GM21723 (cell line): ENCODE measurements at regions not wholly inside any gene's neighbourhood (a gene's known extent, or its start where the extent isn't known, plus 50 kb on each side); places are given as distances from the start of the nearest gene placed in this dataset.

ENCODE experiments used
- ATAC-seq: cut with Tn5 transposase; IDR thresholded peaks from one replicate; pipeline ENCODE4 v1.9.1; 2021; ENCODE audit warnings: mild to moderate bottlenecking, moderate library complexity; ENCODE audit not compliant: unreplicated experiment

- no peak for ATAC-seq
Measured at GRCh38 chr5:128591598-128592455, 53.8 kb upstream of the FBN2 start.

DNA sequence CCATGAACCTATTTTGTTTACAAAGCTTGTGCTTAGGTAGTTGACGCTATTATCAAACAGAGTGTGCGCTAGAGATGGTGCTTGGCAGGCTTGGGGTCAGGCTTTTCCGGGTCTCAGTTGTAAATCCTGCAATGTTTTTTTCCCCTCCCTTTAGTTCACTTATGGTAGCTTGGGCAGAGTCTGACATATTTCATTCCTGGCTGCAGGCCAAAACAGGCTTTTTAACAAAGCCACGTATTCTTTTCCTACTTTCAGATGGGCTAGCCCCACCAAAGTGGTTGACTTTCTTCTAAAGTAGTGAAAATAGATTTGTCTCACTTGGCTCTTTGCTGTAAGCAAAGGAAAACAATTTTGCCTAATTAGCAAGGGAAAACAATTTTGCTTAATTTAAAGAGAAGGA is 58.0 kb upstream of the FBN2 start:
- no peak for ATAC-seq

- ATAC-seq, result no peak
Measured at GRCh38 chr5:128597156-128597555, 59.1 kb upstream of the FBN2 start.

DNA sequence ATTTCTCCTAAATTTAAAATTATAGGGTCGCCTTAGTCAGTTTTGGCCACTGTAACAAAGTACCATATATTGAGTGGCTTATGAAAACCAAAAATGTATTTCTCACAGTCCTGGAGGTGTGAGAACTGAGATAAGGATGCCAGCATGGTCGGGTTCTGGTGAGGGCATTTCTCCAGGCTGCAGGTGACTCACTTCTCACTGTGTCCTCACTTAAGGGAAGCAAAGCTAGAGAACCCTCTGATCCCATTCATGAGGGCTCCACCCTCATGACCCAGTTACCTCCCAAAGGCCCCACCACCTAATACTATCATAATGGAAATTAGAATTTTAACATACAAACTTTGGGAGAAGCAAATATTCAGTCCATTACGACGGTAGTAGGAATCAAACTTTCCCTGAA is 75.1 kb upstream of the FBN2 start:
- ATAC-seq, result no peak

GRCh38 chr5:128613766-128614165 is 75.7 kb upstream of the FBN2 start:
- no peak for ATAC-seq

- ATAC-seq, result no peak
Measured at GRCh38 chr5:128615578-128615977, 77.5 kb upstream of the FBN2 start.

- ATAC-seq, result no peak
Measured at GRCh38 chr5:128626536-128627090, 88.6 kb upstream of the FBN2 start.

- ATAC-seq, result no peak
Measured at GRCh38 chr5:128627939-128628338, 89.9 kb upstream of the FBN2 start.

- no peak for ATAC-seq
Measured at GRCh38 chr5:128629157-128629556, 91.1 kb upstream of the FBN2 start.

GRCh38 chr5:128630121-128630520 is 92.1 kb upstream of the FBN2 start:
- ATAC-seq, result no peak

- ATAC-seq, result no peak
Measured at GRCh38 chr5:128631771-128632170, 93.7 kb upstream of the FBN2 start.

GRCh38 chr5:128632264-128632663 is 94.2 kb upstream of the FBN2 start:
- no peak for ATAC-seq

GRCh38 chr5:128633901-128634300 is 95.9 kb upstream of the FBN2 start:
- no peak for ATAC-seq

DNA sequence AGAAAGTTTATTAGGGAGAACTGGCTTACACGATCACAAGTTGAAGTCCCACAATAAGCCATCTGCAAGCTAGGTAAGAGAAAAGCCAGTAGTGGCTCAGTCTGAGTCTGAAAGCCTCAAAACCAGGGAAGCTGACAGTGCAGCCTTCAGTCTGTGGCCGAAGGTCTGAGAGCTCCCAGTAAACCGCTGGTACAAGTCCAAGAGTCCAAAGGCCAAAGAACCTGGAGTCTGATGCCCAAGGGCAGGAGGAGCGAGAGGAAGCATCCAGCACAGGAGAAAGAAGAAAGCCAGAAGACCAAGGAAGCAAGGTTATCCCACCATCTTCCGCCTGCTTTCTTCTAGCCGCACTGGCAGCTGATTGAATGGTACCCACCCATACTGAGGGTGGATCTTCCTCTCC is 97.3 kb upstream of the FBN2 start:
- no peak for ATAC-seq

GRCh38 chr5:128636361-128636760 is 98.3 kb upstream of the FBN2 start:
- ATAC-seq, result no peak

DNA sequence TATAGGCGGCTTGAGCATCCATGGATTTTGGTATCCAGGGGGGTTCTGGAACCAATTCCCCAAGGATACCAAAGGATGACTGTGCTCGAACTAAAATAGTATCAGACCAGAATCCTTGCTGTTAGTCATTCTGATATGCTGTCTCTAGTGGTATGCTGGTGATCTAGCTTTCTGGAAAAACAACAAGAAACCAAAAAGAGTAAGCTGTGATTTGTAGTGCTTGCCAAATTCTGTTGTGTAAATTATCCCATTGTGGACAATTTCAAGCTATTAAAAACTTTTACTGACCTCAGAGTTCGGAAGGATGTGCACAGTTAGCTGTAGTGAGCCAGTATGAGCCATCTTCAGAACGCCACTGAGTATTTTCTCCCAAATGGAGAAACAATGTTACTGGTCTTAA is 99.0 kb upstream of the FBN2 start:
- ATAC-seq, result no peak

DNA sequence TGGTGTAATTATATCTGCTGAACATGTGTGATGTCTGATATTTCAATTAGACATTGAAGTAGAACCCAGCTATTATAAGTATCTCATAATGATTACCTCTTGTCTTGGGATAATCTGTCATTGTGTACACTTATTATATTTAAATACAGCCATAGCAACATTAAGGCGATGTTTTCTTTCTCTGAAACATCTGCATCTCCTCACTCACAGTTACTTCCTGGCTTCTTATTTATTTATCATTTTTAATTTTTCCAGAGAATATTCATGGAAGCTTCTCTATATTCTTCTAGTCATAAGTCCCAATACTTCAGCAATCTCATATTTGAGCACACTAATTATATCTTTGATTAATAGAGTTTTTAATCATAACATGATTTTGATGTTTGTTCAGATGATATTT is 103.8 kb upstream of the FBN2 start:
- ATAC-seq, result no peak

DNA sequence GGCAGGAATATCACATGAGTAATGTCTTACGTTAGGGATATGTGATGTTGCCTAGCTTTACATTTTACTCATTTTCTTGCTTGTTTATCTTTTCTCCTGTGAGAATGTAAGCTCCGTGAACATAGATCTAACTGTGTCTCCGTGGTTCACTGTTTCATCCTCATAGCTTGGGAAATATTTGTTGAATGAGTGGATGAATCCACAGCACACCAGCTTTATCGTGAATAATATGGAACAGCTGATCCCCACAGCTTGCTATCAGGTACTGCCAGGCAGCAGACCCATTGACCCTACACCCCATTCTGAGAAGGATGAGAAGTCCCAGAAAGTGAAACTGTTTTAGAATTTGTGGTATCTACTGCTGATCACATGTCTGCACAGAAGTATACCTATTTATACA is 106.8 kb upstream of the FBN2 start:
- no peak for ATAC-seq

- no peak for ATAC-seq
Measured at GRCh38 chr5:128645581-128645980, 107.5 kb upstream of the FBN2 start.

DNA sequence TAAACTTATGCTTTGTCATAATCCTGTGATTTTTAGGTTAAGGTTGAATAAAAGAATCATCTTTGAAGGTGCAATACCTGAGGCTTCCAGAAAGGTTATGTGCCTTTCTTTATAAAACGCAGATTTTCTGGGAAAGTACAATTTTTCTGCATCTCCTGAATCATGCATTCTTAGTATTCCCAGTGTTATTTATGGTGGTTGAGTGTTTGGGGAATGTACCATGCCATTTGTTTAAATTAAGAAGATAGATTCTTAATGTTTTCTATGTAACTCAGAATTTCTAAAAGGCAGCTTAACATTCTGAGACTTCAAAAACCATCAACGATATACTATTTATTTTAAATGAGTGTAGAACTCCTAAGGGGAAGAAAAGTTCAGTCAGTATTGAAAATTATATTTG is 108.1 kb upstream of the FBN2 start:
- ATAC-seq, result no peak

DNA sequence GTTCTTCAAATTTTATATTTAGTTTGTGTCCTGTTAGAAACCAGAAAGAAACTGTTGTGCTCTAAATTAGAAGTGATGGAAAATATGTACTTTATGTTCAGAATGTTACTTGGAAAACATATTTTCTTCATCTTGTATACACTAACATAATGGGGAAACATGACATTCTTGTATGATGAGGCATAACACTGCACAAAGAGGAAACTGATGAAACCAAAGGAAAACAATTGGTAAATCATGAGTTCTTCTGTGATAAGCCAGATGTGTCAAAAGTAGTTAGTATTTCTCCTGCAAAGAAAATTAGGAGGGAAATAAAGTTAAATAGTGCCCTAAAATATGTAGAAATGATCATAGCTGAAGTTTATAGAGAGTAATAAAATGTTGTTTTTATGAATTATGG is 111.1 kb upstream of the FBN2 start:
- no peak for ATAC-seq

DNA sequence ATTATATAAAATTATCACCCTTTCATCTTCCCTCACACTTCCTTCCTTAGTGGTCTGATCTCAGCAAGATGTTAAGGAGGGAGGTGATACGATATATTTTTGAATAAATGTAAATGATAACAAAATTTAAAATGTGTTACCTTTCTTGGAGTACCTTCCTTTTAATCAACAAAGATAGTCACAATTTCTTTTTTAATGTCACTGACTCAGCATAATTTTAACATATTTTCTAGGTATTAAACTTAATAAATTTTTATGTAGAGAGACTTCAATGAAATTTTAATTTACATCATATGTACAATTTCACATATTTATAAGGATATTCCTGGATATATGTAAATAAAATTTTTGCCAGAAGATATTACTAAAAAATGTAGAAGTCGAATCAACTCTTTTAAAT is 125.0 kb upstream of the FBN2 start:
- no peak for ATAC-seq
